WI38 (cell line): ENCODE measurements at regions not wholly inside any gene's neighbourhood (a gene's known extent, or its start where the extent isn't known, plus 50 kb on each side); places are given as distances from the start of the nearest gene placed in this dataset.

Source experiments
- H3K4me3 ChIP-seq: 2 replicates; pipeline ENCODE4 v1.5.1; 2011; ENCODE audit warnings: low read depth, mild to moderate bottlenecking, control low read depth, low read length
- CTCF ChIP-seq: IDR thresholded peaks from 2 replicates; pipeline ENCODE4 v1.5.1; 2012; ENCODE audit warnings: low read depth, mild to moderate bottlenecking, control low read depth, low read length

DNA sequence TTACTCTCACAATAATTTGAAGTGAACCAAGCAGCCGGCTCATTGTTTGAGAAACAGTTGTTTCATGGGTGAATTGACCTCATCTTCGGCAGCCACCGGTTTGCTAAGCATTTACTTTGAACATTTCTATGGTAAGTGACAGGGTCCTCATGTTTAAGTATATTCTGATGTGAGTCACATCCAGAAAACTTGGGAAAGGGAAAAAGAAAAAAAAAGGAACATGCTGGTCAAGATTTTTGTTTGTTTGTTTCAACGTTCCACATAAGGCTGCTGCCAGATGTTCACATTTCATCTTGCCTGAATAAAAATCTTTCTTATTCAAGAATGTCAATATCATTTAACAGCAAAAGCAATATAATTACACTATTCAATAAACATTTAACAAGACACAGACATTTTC is 55.0 kb upstream of the EXOC2 start:
- TF ChIP-seq CTCF, result no peak
- no peak overlapping the region for H3K4me3 ChIP-seq

DNA sequence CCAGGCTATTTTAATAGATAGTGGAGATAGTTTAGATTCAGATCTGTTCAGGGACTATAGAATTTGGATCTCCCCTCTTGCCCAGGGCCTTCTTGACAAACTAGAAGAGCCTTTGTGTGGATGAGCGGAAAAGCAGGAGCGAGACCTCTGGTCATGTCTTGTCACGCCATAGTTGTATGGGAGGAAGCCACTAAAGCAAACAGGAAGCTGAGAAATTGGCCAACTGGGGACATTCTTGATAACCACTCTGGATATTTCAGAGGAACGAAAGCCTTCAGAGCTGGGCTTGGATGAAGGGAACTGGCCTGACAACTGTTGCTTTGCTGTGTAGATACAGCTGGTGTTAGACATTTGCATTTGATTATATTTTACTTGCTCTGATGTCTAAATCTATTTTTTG is 54.1 kb upstream of the EXOC2 start:
- no peak for TF ChIP-seq CTCF
- H3K4me3 ChIP-seq, result no peak overlapping the region

DNA sequence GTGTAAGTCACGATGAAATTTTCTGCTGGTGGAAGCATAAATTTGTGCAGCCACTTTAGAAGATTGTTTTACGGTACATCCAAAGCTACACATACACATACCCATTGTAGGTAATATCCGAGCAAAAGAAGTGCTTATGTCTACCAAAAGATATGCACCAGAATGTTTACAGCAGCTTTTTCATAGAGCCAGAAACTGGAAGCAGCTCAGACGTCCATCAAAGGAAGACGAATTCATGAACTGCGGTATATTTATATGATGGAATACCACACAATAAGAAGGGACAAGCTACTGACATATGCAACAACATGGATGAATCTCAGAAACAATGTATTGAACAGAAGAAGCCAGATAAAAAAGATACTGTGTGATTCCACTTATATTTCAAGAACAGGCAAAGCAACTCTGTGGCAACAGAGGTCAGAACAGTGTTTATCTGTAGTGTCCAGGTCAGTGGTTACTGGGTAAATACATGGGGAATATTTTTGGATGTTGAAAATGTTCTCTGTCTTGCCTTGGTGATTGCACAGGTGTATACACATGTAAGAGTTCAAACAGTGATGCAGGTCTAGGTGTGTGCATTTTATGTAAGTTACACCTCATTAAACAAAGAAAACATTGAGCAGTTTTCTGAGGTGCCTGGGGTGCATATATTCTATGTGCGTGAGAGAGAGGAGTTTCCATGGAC is 51.9 kb upstream of the EXOC2 start:
- H3K4me3 ChIP-seq, result no peak overlapping the region
- no peak for TF ChIP-seq CTCF

GRCh38 chr6:743320-744096 is 50.6 kb upstream of the EXOC2 start:
- TF ChIP-seq CTCF, result no peak
- no peak overlapping the region for H3K4me3 ChIP-seq
